ENCODE measurements at regions not wholly inside any gene's neighbourhood (a gene's known extent, or its start where the extent isn't known, plus 50 kb on each side); places are given as distances from the start of the nearest gene placed in this dataset.

DNA sequence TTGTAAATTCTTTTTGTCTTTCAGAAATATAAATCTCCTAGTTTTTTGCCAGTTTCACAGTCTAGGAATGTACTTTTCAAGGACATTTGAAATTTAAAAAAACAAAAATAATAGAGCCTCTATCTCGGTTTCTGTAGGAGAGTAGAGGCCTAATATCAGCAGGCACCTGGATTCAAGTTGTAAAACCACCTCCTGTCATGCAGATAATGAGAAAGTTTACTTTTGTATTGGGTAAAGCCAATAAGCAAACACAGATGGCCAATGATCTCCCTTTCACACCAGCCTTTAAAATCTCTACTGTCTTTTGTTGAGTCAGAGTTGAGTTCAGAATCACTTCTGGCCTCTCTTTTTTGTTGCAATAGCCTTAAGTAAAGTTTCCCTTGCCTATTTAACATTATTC is 1499.9 kb downstream of the PCDH18 start:
- TF ChIP-seq POLR2A (IDR thresholded peaks at IDR 0.05) = no peak
- TF ChIP-seq, protein P1, sequence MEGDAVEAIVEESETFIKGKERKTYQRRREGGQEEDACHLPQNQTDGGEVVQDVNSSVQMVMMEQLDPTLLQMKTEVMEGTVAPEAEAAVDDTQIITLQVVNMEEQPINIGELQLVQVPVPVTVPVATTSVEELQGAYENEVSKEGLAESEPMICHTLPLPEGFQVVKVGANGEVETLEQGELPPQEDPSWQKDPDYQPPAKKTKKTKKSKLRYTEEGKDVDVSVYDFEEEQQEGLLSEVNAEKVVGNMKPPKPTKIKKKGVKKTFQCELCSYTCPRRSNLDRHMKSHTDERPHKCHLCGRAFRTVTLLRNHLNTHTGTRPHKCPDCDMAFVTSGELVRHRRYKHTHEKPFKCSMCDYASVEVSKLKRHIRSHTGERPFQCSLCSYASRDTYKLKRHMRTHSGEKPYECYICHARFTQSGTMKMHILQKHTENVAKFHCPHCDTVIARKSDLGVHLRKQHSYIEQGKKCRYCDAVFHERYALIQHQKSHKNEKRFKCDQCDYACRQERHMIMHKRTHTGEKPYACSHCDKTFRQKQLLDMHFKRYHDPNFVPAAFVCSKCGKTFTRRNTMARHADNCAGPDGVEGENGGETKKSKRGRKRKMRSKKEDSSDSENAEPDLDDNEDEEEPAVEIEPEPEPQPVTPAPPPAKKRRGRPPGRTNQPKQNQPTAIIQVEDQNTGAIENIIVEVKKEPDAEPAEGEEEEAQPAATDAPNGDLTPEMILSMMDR (IDR thresholded peaks at IDR 0.05) = no peak
